DOHH2 (cell line): ENCODE measurements at regions not wholly inside any gene's neighbourhood (a gene's known extent, or its start where the extent isn't known, plus 50 kb on each side); places are given as distances from the start of the nearest gene placed in this dataset.

Source experiments
- CTCF ChIP-seq: fragments of 200-600 bp; sonication (generic); IDR thresholded peaks from one replicate; pipeline ENCODE4 v1.5.1; 2014; ENCODE audit warnings: antibody characterized with exemption, mild to moderate bottlenecking, low read depth, low read length; ENCODE audit not compliant: poor library complexity, severe bottlenecking
- EZH2phosphoT487 ChIP-seq: fragments of 200-600 bp; sonication (generic); IDR thresholded peaks from 2 replicates; pipeline ENCODE4 v1.6.1; 2017; ENCODE audit warnings: borderline replicate concordance, mild to moderate bottlenecking, antibody characterized with exemption, low read length, moderate library complexity, mixed read lengths

GRCh38 chr15:94036156-94036555 is 195.2 kb upstream of the MCTP2 start:
- TF ChIP-seq CTCF: no peak
- TF ChIP-seq EZH2phosphoT487: no peak
